NCI-H774 (cell line): ENCODE measurements at regions not wholly inside any gene's neighbourhood (a gene's known extent, or its start where the extent isn't known, plus 50 kb on each side); places are given as distances from the start of the nearest gene placed in this dataset.

Experiments used
- DNase-seq: peaks from one replicate; lab custom pipeline; 2025; lab: John Stamatoyannopoulos, UW

DNA sequence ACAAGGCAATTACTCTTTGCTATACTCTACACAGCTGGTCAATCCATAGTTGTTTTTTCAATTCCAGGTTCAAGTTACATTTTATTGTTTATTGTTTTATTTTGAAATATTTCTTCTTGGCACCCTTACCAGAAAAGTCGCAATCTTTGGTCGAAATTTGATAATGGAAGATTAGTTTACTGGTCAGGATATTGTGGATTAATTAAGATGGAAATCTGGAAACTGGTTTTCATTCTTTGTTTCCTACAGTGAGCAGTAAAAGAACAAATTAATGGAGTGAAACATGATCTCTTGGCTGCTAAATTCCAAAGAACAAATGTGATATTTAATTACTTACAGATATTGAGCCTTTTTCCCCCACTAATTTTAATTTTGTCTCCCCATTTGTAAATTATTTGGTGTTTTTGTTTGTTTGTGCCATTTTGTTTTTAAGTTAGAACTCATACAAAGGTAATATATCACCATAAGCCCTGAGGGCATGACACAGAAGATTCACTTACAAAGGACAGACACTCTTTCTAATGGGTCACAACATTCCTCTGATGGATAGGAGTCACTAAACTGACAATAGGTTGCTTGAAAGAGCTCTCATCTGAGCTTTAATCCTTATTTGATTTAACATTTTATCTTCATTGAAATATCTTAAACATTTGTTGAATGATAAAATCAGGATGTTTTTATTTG lies 700.2 kb downstream of the KCNJ2 start:
- DNase-seq, result no peak

DNA sequence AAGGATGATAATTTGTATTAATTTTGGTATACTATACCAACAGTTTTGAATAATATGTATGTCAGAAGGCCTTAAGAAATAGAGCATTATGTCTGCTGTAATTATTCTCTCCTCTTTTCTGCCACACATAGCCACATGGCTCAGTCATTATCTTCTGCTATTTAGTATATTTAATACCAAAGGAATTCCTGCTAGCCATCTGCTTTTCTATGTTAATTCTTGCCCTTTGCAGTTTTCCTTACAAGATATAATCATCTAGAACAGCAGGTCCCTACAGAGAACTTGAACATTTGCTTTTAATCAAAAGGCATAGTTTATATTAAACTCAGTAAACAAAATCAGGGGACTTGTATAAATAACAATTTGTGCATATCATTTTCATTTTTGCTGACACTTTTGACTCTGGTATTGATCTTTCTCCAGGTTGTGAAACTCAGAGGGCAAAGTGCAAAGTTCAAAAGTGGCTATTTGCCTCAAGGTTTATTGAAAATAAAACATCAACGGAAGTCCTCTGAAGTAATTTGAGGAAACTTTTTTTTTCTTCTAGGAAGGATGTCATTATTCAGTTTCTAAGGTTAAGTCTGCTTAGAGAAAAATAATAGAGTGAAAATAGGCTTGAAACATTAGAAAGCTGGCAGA lies 702.0 kb downstream of the KCNJ2 start:
- DNase-seq, result no peak

DNA sequence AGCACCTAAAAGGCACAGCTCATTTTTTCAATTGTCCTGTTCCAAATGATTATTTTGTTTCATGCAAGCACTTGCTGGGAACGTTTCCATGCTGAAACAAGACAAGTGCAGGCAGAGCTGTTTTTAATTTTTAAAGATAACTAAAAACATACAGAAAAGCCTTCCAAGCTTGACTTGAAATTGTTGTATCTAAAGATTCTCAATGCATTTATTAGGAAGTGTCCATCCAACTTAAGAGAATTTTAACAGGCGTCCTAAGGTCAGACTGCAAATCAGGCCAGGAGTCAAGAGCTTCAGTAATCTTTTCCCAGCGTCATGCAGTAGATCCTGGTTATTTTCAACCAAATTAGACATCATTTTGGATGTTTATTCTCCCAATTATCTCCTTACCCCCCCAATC lies 702.8 kb downstream of the KCNJ2 start:
- no peak for DNase-seq

DNA sequence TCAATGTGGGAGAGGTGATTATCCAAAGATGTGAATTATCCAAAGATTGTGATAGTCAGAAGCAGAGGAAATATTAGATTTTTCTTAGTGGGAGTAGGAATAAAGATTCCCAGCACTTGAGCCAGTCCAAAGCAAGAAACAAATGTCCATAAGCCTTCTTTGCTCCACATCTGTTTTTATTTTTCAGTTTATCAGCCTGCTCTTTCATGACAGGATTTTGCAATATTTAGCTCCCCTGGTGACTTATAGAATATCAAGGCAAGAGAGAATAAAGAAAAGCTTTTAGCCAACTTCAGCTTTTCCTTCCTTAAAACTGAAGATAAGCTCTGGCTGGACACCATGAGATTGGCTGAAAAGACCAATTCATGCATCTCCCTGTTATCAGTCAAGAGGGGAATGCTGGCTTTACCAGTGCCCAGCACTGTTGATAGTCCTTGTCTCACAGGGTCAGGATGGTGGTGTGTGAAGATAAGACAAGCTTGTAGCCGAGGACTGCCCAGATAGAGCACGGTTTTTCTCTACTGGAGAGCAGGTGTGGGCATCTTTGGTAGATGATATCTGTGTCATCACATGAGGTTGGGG lies 706.5 kb downstream of the KCNJ2 start:
- DNase-seq, result no peak

DNA sequence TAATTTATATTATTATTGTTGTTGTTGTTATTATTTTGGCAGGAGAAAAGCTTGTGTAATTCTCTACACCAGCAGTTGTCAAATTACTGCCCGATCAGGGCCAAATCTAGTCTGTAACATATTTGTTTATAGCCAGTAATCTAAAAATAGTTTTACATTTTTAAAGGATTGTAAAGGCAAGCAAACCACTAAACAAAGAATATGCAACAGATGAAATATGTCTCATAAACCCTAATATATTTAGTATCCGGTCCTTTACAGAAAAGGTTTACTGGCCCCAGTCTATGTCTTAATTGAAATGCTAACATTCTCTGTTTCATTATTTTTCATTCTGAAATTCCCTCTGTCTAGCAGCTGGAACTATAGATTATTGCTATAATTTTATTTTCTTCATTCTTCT lies 709.5 kb downstream of the KCNJ2 start:
- DNase-seq, result no peak

DNA sequence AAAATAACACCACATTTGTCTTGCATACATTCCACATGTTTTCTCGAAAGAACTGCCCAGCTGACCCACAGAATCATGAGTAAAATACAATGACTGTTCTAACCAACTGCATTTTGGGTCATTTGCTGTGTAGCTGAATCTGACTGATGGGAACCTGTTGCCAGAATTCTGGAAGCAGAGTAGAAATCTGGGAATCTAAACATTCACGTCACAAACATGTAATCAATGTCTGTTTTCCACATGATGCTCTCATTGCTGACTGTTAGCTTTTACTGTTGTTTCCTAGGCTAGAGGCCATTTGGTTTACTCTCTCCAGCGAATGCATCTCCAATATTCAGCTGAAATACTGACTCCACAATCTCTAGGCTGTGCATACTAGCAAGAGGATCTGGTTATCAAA lies 710.1 kb downstream of the KCNJ2 start:
- DNase-seq, result no peak

DNA sequence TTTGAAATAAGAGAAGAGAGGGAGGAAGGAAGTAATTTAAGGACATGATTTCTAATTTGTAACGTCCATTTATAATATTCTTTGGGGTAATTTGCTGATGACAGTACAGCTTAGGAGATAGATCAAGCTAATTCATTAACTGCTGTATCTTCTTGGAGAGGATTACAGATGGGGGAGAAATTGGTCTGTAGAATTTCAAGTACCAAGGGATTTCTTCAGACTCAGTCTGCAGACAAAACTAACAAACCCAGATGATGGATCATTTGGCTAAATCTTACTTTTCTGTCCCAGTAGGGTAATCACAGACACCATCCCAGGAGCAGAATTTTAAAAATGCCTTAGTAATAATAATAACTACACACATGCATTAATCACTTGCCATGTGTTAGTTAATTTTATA lies 711.8 kb downstream of the KCNJ2 start:
- DNase-seq, result no peak

DNA sequence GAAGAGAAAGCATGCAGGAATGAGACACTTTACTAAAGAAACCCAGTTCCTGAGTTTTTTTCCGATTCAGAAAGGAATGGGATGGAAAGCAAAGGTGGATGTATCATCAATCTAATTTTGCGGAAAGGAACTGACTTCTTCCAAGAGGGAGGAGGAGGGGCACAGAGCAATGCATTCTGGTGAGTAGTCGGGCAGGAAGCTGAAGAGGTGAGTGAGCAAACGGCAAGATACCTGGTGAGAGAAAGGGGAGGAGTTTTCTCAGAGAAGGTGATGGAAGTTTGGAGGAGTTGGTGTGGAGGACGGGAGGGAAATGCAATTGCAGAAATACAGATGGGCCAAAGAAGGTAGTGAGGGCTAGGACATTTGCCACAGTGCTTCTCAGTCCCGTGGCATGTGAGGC lies 713.2 kb downstream of the KCNJ2 start:
- no peak for DNase-seq

DNA sequence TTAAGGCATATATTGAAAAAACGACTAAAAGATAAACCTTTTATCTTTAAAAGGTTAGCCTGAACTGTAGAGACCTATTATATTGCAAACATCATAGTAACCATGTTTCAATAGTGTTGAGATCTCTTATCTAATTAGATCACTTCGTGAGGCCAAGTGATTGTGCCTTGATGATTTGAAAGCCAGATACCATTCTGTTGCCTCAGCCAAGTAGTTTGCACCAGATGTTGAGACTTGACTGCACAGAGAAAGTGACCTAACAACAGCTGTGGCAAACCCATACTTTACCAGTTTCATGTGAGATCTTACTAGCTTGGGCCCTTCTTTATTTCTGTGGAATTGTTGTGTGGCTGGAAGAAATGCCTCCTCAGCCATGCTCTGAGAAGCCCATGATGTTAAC lies 717.3 kb downstream of the KCNJ2 start:
- no peak for DNase-seq

DNA sequence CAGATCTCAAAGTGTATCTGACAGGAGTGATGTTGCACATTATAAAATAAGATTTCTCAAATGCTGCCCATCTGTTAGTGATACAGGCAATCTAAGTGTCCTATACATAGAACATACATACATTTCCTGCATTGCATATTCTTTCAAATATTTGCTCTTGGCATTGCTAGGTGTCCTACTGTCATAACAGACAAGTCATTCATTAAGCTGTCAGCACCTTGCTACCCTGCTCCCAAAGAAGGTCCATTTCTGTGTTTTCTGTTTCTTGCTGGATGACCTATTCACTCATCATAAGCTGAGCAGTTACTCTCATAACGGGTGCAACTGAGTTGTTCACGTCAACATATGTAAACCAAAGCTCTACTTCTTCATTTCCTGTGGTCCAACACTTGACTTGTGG lies 719.0 kb downstream of the KCNJ2 start:
- DNase-seq, result no peak

DNA sequence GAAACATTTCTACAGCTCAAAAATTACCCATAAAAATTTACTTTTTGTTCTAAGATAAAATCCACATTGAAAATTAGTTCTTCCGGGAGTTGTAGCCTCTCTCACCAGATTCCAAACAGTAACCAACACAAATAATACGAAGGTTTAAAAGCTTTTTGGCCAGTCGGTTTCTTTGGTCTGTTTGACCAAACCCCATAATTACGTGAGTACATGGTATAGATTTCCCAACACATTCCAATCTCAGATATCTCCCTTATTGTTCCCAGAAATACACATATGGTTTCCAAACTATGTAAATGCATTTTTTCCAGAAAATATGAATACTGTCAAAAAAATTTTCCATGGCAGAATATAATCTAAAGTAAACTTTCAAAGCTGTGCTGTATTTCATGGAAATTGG lies 722.0 kb downstream of the KCNJ2 start:
- no peak for DNase-seq

DNA sequence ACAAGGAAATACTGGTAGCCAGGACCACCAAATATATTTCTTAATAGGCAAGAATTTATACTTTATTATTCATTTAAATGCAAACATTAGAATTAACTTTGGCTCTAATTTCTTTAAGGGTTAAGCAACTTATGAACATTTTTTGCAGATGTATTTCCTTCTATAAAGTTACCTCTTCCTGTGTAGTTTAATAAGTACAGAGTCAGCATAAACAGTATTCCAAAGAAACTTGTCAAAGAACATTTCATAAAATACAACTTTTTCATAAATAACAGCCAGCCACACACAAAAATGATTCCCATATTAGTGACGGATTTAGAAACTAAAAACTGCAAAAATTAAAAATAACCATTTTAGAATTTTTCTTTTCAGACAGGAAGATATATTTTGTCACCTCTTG lies 723.2 kb downstream of the KCNJ2 start:
- no peak for DNase-seq

DNA sequence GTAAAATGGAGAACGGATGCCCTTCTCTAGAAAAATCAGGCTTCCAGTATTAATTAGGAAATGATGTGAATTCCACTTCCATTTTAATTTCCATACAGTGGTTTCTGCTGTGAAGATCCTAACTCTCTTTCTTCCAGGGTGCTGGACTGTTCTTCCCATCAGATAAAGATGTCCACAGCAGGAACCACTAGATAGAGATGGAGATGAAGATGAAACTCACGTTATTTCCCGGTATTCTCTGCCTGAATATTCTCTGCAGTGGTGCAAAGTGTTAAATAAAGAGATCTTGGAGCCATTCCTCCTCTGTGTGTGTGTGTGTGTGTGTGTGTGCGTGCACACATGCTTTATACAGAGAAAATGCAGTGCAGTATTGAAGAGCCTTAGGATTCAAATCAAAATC lies 727.5 kb downstream of the KCNJ2 start:
- DNase-seq, result peak; percentile 7

DNA sequence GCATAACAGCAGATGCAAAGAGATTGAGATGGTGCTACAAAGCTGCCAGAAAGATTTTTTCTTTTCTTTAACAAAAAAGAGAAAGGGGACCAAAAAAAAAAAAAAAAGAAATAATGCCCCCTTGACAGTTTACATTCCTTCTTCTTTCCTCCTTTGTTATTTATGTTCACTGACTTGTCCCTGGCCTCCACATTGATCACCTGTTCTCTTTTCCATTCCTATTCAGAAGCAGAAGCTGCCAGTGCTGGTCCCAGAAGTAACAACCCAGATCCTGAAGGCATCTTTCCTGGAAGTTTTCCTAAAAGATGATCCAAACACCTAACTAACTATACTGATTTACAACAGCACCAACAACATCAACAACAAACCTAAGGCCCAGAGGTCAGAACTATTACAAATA lies 728.1 kb downstream of the KCNJ2 start:
- peak; percentile 29 for DNase-seq

DNA sequence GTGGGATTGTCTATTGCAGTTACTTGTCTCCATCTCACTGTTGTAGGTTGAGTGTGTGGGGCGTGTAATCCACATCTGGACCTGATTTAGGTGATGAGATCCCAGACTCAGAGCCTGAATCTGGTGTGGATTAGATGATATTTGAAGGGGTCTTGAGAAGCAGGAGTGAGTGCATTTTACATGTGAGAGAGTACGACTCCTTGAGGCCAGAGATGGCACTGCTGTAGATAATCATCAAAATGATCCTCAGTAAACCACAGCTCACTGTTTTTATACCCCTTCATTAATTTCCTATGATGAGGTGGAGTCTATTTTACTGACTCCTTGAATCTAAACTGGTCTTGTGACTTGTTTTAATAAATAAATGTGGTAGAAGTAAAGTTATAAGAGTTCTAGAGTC lies 732.5 kb downstream of the KCNJ2 start:
- no peak for DNase-seq

DNA sequence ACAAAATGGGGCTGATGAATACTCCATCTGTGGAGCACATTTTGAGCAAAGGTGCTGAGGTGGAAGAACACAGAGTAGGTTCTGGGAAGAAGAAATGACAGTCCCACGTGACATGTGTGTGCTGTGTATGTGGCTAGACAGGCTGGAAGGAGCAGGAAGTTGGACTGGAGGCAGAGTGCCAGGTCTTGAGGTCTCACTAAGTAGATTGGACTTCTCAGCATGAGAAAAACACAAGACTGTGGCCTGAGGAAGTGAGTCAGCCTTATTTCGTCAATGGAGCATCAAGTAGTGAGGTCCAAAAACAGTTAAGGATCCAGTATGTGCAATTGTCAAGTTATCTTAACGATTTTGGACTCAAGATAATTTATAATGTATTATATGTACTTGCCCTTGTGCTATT lies 736.5 kb downstream of the KCNJ2 start:
- no peak for DNase-seq

DNA sequence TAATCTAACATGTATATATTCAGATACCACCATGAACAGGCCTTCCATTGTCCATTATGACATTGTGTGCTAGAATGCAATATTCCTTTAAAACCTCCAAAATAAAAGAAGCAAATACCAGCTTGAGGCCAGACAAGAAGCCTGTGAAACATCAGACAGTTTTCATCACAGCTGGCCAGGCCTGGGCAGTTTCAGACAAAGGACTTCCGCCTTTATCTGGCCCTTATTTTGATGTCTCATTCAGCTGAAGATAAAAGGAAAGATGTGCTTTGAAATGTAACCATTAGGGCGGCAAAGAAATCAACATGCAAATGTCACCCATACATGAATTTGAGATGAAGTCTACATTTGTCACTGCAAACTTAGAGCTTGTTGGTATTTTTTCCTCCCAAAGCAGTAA lies 737.5 kb downstream of the KCNJ2 start:
- no peak for DNase-seq

DNA sequence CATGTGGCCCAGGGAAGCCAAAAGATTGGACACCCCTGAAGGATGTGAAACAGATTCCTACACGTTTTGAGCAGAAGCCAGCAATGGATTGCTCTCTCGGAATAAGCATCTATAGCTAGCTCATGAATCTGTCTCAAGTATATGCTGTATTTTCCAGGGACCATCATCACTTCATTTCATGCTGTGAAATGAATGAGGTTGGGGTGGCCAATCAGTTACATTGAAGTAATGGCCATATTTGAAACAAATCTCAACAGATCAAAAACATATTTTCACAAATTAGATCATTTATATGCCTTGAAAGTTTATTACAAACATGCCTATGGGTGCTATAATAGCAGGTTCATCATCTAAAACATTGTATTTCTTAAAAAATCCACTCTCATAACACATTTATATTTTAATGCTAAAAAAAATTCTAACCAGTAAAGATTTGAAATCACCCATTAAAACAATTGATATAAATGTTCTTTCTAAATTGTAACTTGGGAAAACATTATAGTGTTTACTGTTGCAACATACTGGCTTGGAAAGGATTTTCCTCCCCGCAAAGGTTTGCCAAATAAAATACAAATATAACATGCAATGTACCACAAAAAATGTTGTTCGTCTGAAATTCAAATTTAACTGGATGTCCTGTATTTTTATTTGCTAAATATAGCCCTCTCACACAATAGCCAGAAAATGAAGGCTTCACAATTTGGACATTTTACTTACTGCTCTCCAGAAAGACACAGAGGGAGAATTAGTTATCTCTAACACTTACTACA lies 743.6 kb downstream of the KCNJ2 start:
- DNase-seq, result no peak

DNA sequence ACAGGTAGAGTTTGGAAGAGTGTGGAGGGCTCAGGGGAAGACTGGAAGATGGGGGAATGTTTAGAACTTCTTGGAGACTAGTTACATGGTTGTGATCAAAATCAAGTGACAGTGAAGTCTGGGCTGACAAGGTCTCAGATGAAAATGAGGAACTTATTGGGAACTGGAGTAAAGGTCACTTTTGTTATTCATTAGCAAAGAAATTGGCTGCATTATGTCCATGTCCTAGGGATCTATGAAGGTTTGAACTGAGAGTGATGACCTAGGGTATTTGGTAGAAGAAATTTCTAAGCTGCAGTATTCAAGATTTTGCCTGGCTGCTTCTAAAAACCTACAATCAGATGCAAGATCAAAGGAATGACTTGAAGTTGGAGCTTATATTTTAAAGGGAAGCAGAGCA lies 747.1 kb downstream of the KCNJ2 start:
- no peak for DNase-seq

DNA sequence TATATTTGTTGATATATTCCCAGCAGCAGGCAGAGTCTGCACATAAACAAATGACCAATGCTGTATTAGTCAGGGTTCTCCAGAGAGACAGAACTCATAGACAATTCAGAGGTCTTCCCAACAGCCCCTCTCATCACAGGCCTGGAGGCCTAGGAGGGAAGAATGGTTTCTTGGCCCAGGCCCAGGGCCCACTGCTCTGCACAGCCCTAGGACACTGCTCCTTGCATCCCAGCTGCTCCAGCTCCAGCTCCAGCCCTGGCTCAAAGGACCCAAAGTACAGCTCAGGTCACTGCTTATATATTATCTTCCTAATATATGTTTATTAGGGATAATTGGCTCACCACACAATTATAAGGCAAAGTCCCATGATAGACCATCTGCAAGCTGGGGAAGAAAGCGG lies 749.9 kb downstream of the KCNJ2 start:
- DNase-seq, result no peak

DNA sequence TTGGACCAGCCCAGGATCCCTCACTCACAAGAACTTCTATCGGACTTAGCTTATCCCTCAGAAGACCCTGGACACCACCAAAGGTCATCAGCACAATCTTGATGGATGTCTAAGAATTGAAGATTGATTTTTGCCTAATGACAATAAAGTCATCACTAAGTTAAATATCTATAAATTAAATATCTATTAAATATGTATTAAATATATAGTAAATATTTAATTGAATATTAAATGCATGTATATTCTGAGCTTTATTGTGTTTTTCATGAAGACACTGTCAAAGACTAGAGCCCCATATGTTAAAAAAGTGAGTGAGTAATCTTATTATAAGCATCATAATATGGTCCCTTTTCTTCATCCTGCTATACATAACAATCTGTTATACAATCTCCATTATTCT lies 751.1 kb downstream of the KCNJ2 start:
- DNase-seq, result no peak

DNA sequence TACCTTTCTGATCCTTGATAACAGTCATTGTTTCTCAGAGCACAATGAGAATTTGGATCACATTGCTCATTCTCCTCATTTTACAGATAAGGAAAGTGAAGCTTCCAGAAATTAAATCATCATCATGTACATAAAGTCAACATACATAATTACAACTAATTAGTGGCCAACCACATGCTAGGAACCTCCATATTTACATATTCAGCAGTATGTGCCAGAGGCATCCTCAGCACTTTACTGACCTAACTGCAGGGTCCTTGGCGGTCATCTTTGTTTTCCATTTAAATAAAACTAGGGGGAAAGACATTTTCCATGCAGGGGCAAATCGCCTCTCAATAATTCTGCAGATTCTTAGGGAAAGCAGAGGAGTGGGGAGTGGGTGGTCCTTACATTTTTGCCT lies 752.9 kb downstream of the KCNJ2 start:
- no peak for DNase-seq

DNA sequence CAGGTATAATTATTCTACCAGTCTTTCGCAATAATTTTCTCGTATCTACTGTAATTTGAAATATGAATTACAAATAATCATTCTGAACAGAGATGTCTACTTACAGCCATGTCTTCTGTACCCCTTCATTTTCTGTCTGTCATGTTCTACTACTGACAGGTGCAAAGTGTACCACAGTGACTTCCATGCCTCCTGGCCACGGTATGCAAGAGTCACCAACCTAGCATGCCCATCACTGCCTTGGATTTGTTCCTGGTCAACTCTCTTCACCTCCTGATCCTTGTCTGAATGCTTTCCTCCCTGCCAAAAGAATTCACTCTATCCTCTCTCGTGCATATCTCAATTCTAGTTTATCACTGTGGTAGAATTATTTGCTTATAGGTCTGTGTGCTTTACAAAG lies 755.4 kb downstream of the KCNJ2 start:
- no peak for DNase-seq
